ENCODE measurements at regions not wholly inside any gene's neighbourhood (a gene's known extent, or its start where the extent isn't known, plus 50 kb on each side); places are given as distances from the start of the nearest gene placed in this dataset.

GRCh38 chr3:66715806-66716205, 215.0 kb upstream of the LRIG1 start:
- Mint-ChIP-seq H3K4me1 (no peaks in the 10 kb centered on the region), H3K4me3 (no peak overlapping the region), H3K27ac (no peak overlapping the region), H3K9me3 (ENCODE audit: insufficient read depth) (no peaks in the 10 kb centered on the region), H3K27me3 (peaks cover 10% of the 10 kb centered on the region)
- H3K79me2 ChIP-seq (ENCODE audit: control insufficient read depth, insufficient read depth, low read length) = no peaks in the 10 kb centered on the region
- no peak overlapping the region for H3K9ac ChIP-seq (ENCODE audit: low read length)
- ChIA-PET CTCF (no interaction called here), POLR2A (no interaction called here)
- H3K36me3 ChIP-seq (replicated peaks in 1 of 2; ENCODE audit: control extremely low read depth in 1 of 2, control insufficient read depth in 1 of 2, extremely low read depth in 1 of 2, insufficient read depth in 2 of 2, low read length in 1 of 2) = no peaks in the 10 kb centered on the region
- H3K27me3 ChIP-seq (replicated peaks in 1 of 4; ENCODE audit: control extremely low read depth in 1 of 4, control insufficient read depth in 3 of 4, insufficient read depth in 4 of 4, low read length in 3 of 4) = no peaks in the 10 kb centered on the region
- intact Hi-C loops (cut with micrococcal nuclease) = no loop called here
- no peak overlapping the region for H3K4me2 ChIP-seq (replicated peaks; ENCODE audit: low read depth, low read length, poor library complexity, severe bottlenecking)
- no peaks in the 10 kb centered on the region for H3K4me1 ChIP-seq (ENCODE audit: control insufficient read depth in 2 of 2, insufficient read depth in 2 of 2, low read length in 2 of 2)
- H2AFZ ChIP-seq (ENCODE audit: insufficient read depth, low read depth, low read length, poor library complexity, severe bottlenecking) = no peak overlapping the region
- no peak overlapping the region for H3K27ac ChIP-seq (ENCODE audit: low read length in 2 of 2)
- no peaks in the 10 kb centered on the region for H4K20me1 ChIP-seq (ENCODE audit: control insufficient read depth, insufficient read depth, low read length, poor library complexity, severe bottlenecking)
- TF ChIP-seq CTCF (IDR thresholded peaks at IDR 0.05) = no peak
- TF ChIP-seq EZH2 (IDR thresholded peaks at IDR 0.05; ENCODE audit: borderline replicate concordance, insufficient read depth, low read depth, low read length, poor library complexity, severe bottlenecking) = no peak
- no CpG with 5 or more reads among the region's 2 CpGs for WGBS (ENCODE audit: insufficient coverage)
- H3K4me3 ChIP-seq (ENCODE audit: control extremely low read depth in 1 of 5, extremely low read depth in 1 of 5, insufficient read depth in 1 of 5, low read depth in 2 of 5, low read length in 4 of 5) = no peak overlapping the region
- DNase-seq (no peak), ATAC-seq (ENCODE audit: low read depth) (no peak)
- H3K9me3 ChIP-seq (ENCODE audit: control extremely low read depth in 1 of 3, control insufficient read depth in 2 of 3, insufficient read depth in 1 of 3, low read length in 2 of 3) = peaks cover 0 to 1% (median 0%) of the 10 kb centered on the region in 3 donors

- H3K36me3 ChIP-seq (replicated peaks in 1 of 2; ENCODE audit: control extremely low read depth in 1 of 2, control insufficient read depth in 1 of 2, extremely low read depth in 1 of 2, insufficient read depth in 2 of 2, low read length in 1 of 2) = no peaks in the 10 kb centered on the region
- H3K27ac Mint-ChIP-seq = no peak overlapping the region
- H3K27me3 ChIP-seq (replicated peaks in 1 of 4; ENCODE audit: control extremely low read depth in 1 of 4, control insufficient read depth in 3 of 4, insufficient read depth in 4 of 4, low read length in 3 of 4) = peaks cover 0 to 4% (median 2%) of the 10 kb centered on the region in 4 experiments
- ChIA-PET CTCF (no interaction called here), POLR2A (no interaction called here)
- H2AFZ ChIP-seq (ENCODE audit: insufficient read depth, low read depth, low read length, poor library complexity, severe bottlenecking) = no peak overlapping the region
- H3K4me1 Mint-ChIP-seq = no peaks in the 10 kb centered on the region
- H3K9me3 Mint-ChIP-seq (ENCODE audit: insufficient read depth) = no peaks in the 10 kb centered on the region
- no peak overlapping the region for H3K9ac ChIP-seq (ENCODE audit: low read length)
- peaks cover 17% of the 10 kb centered on the region for H3K27me3 Mint-ChIP-seq
- ATAC-seq (ENCODE audit: low read depth) = no peak
- no peak overlapping the region for H3K4me3 ChIP-seq (ENCODE audit: control extremely low read depth in 1 of 5, extremely low read depth in 1 of 5, insufficient read depth in 1 of 5, low read depth in 2 of 5, low read length in 4 of 5)
- no peak overlapping the region for H3K4me2 ChIP-seq (replicated peaks; ENCODE audit: low read depth, low read length, poor library complexity, severe bottlenecking)
- no peaks in the 10 kb centered on the region for H4K20me1 ChIP-seq (ENCODE audit: control insufficient read depth, insufficient read depth, low read length, poor library complexity, severe bottlenecking)
- TF ChIP-seq CTCF (IDR thresholded peaks at IDR 0.05) = no peak
- no peak for TF ChIP-seq EZH2 (IDR thresholded peaks at IDR 0.05; ENCODE audit: borderline replicate concordance, insufficient read depth, low read depth, low read length, poor library complexity, severe bottlenecking)
- WGBS (ENCODE audit: insufficient coverage) = 0% methylated on average over 1 of the region's 7 CpGs
- H3K4me1 ChIP-seq (ENCODE audit: control insufficient read depth in 2 of 2, insufficient read depth in 2 of 2, low read length in 2 of 2) = no peaks in the 10 kb centered on the region
- no peak for DNase-seq
- peaks cover 0 to 1% (median 0%) of the 10 kb centered on the region in 3 donors for H3K9me3 ChIP-seq (ENCODE audit: control extremely low read depth in 1 of 3, control insufficient read depth in 2 of 3, insufficient read depth in 1 of 3, low read length in 2 of 3)
- intact Hi-C loops (cut with micrococcal nuclease) = no loop called here
- H3K4me3 Mint-ChIP-seq = no peak overlapping the region
- H3K79me2 ChIP-seq (ENCODE audit: control insufficient read depth, insufficient read depth, low read length) = no peaks in the 10 kb centered on the region
- no peak overlapping the region for H3K27ac ChIP-seq (ENCODE audit: low read length in 2 of 2)
Measured at GRCh38 chr3:66717806-66718205, 217.0 kb upstream of the LRIG1 start.

All from B cell (primary cell).